ENCODE measurements at regions not wholly inside any gene's neighbourhood (a gene's known extent, or its start where the extent isn't known, plus 50 kb on each side); places are given as distances from the start of the nearest gene placed in this dataset.

DNA sequence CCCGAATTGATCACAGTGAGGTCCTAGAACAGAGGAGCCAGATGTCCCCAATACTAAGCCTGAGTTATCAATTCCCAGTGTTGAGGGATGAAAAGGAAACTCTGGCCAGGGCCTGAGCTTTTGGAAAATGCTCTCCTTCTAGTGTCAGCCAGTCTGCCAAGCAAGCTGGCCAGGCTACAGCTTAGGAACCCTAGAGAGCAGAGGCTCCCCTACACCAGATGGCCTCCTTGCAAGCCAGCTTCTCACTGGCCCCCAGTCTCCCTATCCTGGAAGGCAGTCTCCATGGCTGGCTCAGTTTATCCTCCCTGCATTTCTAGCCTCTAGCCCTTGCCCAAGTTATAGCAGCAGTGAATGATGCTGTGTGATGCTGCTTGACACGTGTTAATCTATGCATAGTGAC is 204.7 kb upstream of the WWC1 start:
- no peak for DNase-seq
- peaks cover 15% of the 10 kb centered on the region for H3K4me1 ChIP-seq (ENCODE audit: control insufficient read depth, insufficient read depth, low read depth, low read length)
- H2AK5ac ChIP-seq (ENCODE audit: low read length, severe bottlenecking), result peak overlapping the region; percentile 53
- H3K27ac ChIP-seq (ENCODE audit: low read length, poor library complexity, severe bottlenecking), result peak overlapping the region; percentile 7
- H3K27me3 ChIP-seq (ENCODE audit: control insufficient read depth in 1 of 2, insufficient read depth in 1 of 2, low read length in 2 of 2), result peaks cover 0 to 12% of the 10 kb centered on the region in 2 experiments
- 100% methylated on average over 1 of the region's 2 CpGs for WGBS
- no peak overlapping the region for H3K9ac ChIP-seq (ENCODE audit: low read length)
- H2BK15ac ChIP-seq (ENCODE audit: low read depth, poor library complexity, severe bottlenecking), result no peak overlapping the region
- no peaks in the 10 kb centered on the region for H3K9me3 ChIP-seq (ENCODE audit: control insufficient read depth, low read length)
- no peak overlapping the region for H3K4me2 ChIP-seq (ENCODE audit: low read length, poor library complexity, severe bottlenecking)
- H4K91ac ChIP-seq (ENCODE audit: low read length), result no peak overlapping the region
- H3K36me3 ChIP-seq (ENCODE audit: control insufficient read depth in 1 of 2, insufficient read depth in 2 of 2, low read depth in 1 of 2, low read length in 2 of 2), result peaks cover 0 to 3% of the 10 kb centered on the region in 2 experiments
- H3K14ac ChIP-seq (ENCODE audit: low read length in 2 of 2), result no peak overlapping the region
- no peak overlapping the region for H2BK12ac ChIP-seq (ENCODE audit: low read length in 2 of 2)
- H3K79me1 ChIP-seq (replicated peaks; ENCODE audit: low read length, poor library complexity, severe bottlenecking), result peaks cover 5% of the 10 kb centered on the region
- no peak overlapping the region for H2BK120ac ChIP-seq (ENCODE audit: low read depth, low read length)
- no peak overlapping the region for H4K8ac ChIP-seq (ENCODE audit: low read length)
- H2AFZ ChIP-seq (ENCODE audit: low read depth, low read length), result no peak overlapping the region
- no peak overlapping the region for H3K23ac ChIP-seq (ENCODE audit: low read length in 2 of 2)
- H3K4me3 ChIP-seq (ENCODE audit: insufficient read depth in 1 of 2, low read depth in 1 of 2, low read length in 2 of 2), result no peak overlapping the region
- no peak overlapping the region for H3K4ac ChIP-seq (ENCODE audit: low read depth in 1 of 2, low read length in 2 of 2)
- no peak overlapping the region for H2BK5ac ChIP-seq (ENCODE audit: low read depth, low read length, poor library complexity, severe bottlenecking)
- H3K18ac ChIP-seq (ENCODE audit: low read depth in 1 of 2, low read length in 2 of 2), result no peak overlapping the region

DNA sequence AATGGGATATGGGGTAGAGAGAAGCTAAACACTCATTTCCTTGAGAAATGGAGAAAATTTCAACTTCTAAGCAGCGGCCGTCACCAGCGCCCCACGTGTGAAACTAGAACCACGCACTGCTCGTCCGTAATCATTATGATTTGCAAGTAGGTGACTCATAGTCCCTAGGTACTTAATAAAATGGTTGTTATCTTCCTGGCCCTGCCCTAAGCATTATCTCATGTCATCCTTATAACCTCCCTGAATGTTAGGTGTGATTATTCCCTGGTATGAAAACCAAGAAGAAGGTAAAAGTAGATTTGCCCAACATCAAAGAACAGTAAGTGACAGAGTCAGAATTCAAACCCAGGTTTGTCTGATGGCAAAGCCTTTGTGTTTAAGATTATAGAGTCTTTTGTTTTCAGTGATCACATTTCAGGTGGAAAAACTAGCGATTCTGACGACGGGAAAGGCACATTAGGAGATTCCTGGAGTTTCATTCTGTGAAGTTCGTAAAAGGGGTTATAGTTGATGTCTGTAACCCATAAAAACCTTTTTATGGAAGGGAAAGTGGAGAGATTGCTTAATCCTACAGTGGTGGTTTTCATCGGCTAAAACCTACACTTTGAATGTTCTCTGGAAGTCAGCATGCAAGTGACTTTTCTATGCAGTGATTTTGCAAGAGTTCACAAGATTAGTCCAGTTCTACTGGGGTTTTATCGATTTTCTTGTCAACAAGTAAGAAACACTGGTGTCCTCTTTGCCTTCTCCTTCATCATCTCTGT is 202.9 kb upstream of the WWC1 start:
- Histone ChIP-seq H3K79me1 (replicated peaks; ENCODE audit: low read length, poor library complexity, severe bottlenecking) (peaks cover 3% of the 10 kb centered on the region), H2AK5ac (ENCODE audit: low read length, severe bottlenecking) (no peak overlapping the region), H3K36me3 (ENCODE audit: control insufficient read depth in 1 of 2, insufficient read depth in 2 of 2, low read depth in 1 of 2, low read length in 2 of 2) (peaks cover 0 to 6% of the 10 kb centered on the region in 2 experiments), H3K27me3 (ENCODE audit: control insufficient read depth in 1 of 2, insufficient read depth in 1 of 2, low read length in 2 of 2) (peaks cover 0 to 12% of the 10 kb centered on the region in 2 experiments), H2BK15ac (ENCODE audit: low read depth, poor library complexity, severe bottlenecking) (no peak overlapping the region), H3K4me1 (ENCODE audit: control insufficient read depth, insufficient read depth, low read depth, low read length) (peaks cover 15% of the 10 kb centered on the region), H3K27ac (ENCODE audit: low read length, poor library complexity, severe bottlenecking) (no peak overlapping the region), H3K4me2 (ENCODE audit: low read length, poor library complexity, severe bottlenecking) (no peak overlapping the region), H4K91ac (ENCODE audit: low read length) (no peak overlapping the region), H4K8ac (ENCODE audit: low read length) (no peak overlapping the region), H3K9ac (ENCODE audit: low read length) (no peak overlapping the region), H2BK12ac (ENCODE audit: low read length in 2 of 2) (no peak overlapping the region), H3K18ac (ENCODE audit: low read depth in 1 of 2, low read length in 2 of 2) (no peak overlapping the region), H3K4ac (ENCODE audit: low read depth in 1 of 2, low read length in 2 of 2) (no peak overlapping the region), H2BK120ac (ENCODE audit: low read depth, low read length) (no peak overlapping the region), H2AFZ (ENCODE audit: low read depth, low read length) (no peak overlapping the region), H3K14ac (ENCODE audit: low read length in 2 of 2) (no peak overlapping the region), H3K4me3 (ENCODE audit: insufficient read depth in 1 of 2, low read depth in 1 of 2, low read length in 2 of 2) (no peak overlapping the region), H3K9me3 (ENCODE audit: control insufficient read depth, low read length) (no peaks in the 10 kb centered on the region), H3K23ac (ENCODE audit: low read length in 2 of 2) (no peak overlapping the region), H2BK5ac (ENCODE audit: low read depth, low read length, poor library complexity, severe bottlenecking) (no peak overlapping the region)
- DNase-seq, result no peak
- 77% methylated on average over 10 of the region's 13 CpGs for WGBS

DNA sequence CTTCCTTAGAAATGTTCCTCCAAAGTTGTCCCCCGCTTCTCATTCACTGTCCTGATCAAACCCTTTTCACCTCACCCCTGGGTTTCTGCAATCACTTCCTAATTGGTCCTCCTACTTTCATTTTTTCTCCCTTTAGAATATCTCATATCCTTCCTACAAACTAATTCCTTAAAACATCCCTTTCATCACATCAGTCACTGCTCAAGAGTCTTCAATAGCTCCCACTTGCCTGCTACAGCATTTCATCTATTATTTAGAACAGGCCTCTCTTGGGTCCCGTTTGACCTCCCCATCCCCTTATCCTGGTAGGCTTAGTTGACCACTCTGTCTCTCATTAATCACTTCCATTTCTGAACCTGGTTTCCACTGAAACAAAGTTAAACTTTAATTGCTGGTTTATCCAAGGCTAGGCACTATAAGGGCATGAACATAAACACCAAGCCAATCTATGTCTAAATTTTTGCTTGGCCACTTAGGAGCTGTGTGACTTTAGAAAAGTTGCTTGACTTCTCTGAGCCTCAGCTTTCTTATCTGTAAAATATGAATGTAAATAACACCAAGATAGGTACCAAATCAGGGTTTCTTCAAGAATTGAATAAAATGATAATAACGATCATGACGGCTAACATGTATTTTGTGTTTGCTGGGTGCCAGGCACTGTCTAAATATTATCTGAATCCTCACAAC is 202.1 kb upstream of the WWC1 start:
- Histone ChIP-seq H3K18ac (ENCODE audit: low read depth in 1 of 2, low read length in 2 of 2) (no peak overlapping the region), H3K79me1 (replicated peaks; ENCODE audit: low read length, poor library complexity, severe bottlenecking) (peaks cover 1% of the 10 kb centered on the region), H3K4me2 (ENCODE audit: low read length, poor library complexity, severe bottlenecking) (no peak overlapping the region), H3K9me3 (ENCODE audit: control insufficient read depth, low read length) (no peaks in the 10 kb centered on the region), H2BK120ac (ENCODE audit: low read depth, low read length) (no peak overlapping the region), H2AFZ (ENCODE audit: low read depth, low read length) (no peak overlapping the region), H3K36me3 (ENCODE audit: control insufficient read depth in 1 of 2, insufficient read depth in 2 of 2, low read depth in 1 of 2, low read length in 2 of 2) (peaks cover 0 to 6% of the 10 kb centered on the region in 2 experiments), H3K4me1 (ENCODE audit: control insufficient read depth, insufficient read depth, low read depth, low read length) (peaks cover 15% of the 10 kb centered on the region), H4K8ac (ENCODE audit: low read length) (no peak overlapping the region), H2BK15ac (ENCODE audit: low read depth, poor library complexity, severe bottlenecking) (no peak overlapping the region), H3K4me3 (ENCODE audit: insufficient read depth in 1 of 2, low read depth in 1 of 2, low read length in 2 of 2) (no peak overlapping the region), H4K91ac (ENCODE audit: low read length) (no peak overlapping the region), H2AK5ac (ENCODE audit: low read length, severe bottlenecking) (no peak overlapping the region), H3K23ac (ENCODE audit: low read length in 2 of 2) (no peak overlapping the region), H3K9ac (ENCODE audit: low read length) (no peak overlapping the region), H3K27me3 (ENCODE audit: control insufficient read depth in 1 of 2, insufficient read depth in 1 of 2, low read length in 2 of 2) (peaks cover 0 to 12% of the 10 kb centered on the region in 2 experiments), H2BK5ac (ENCODE audit: low read depth, low read length, poor library complexity, severe bottlenecking) (no peak overlapping the region), H3K14ac (ENCODE audit: low read length in 2 of 2) (no peak overlapping the region), H3K27ac (ENCODE audit: low read length, poor library complexity, severe bottlenecking) (no peak overlapping the region), H2BK12ac (ENCODE audit: low read length in 2 of 2) (no peak overlapping the region), H3K4ac (ENCODE audit: low read depth in 1 of 2, low read length in 2 of 2) (no peak overlapping the region)
- DNase-seq, result no peak
- 93% methylated on average over 3 of the region's 4 CpGs for WGBS
